GM12875 (cell line): ENCODE measurements at regions not wholly inside any gene's neighbourhood (a gene's known extent, or its start where the extent isn't known, plus 50 kb on each side); places are given as distances from the start of the nearest gene placed in this dataset.

Experiments
- H3K4me3 ChIP-seq: one replicate; pipeline ENCODE4 v1.5.1; 2011; ENCODE audit warnings: low read depth, low read length, control low read depth
- TF ChIP-seq, protein P1 (sequence below): IDR thresholded peaks from 2 replicates; pipeline ENCODE4 v1.5.1; 2011; ENCODE audit warnings: low read depth, mild to moderate bottlenecking, control low read depth, inconsistent platforms, low read length, moderate library complexity, borderline replicate concordance; ENCODE audit not compliant: insufficient read depth

DNA sequence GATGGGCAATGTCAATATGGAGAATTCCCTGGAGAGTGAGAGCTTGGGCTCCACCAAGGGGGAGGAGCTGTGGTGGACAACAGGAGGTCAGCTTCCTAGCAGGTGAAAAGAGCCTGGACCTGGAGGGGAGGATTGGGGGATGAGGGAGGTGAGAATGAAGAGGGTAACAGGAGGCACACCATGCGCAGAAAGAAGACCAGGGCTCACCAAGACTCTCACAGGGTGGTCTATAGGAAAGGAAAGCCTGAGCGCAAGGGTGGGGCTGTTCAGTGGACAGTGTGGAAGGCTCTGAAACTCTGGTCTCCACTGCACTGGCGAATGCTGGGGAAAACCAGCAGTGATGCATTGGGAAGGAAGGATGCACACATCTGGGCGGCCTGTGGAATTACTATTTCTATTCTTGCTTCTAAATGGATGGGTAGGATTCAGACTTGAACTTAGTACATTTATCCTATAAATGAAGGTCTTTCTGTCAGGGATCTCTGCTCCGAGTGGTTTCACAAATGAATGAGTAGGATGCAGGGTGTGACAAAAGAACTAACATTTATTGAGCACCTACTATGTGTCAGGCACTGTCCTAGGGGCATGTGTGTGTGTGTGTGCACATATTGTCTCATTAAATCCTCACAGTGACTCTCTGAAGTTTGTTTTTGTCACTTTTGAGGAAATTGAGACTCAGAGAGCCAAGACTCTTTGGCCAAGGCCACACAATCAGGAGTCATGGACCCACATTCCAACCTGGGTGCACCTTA lies 152.7 kb downstream of the CD83 start:
- no peak overlapping the region for H3K4me3 ChIP-seq
- TF ChIP-seq, protein P1, sequence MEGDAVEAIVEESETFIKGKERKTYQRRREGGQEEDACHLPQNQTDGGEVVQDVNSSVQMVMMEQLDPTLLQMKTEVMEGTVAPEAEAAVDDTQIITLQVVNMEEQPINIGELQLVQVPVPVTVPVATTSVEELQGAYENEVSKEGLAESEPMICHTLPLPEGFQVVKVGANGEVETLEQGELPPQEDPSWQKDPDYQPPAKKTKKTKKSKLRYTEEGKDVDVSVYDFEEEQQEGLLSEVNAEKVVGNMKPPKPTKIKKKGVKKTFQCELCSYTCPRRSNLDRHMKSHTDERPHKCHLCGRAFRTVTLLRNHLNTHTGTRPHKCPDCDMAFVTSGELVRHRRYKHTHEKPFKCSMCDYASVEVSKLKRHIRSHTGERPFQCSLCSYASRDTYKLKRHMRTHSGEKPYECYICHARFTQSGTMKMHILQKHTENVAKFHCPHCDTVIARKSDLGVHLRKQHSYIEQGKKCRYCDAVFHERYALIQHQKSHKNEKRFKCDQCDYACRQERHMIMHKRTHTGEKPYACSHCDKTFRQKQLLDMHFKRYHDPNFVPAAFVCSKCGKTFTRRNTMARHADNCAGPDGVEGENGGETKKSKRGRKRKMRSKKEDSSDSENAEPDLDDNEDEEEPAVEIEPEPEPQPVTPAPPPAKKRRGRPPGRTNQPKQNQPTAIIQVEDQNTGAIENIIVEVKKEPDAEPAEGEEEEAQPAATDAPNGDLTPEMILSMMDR = no peak

DNA sequence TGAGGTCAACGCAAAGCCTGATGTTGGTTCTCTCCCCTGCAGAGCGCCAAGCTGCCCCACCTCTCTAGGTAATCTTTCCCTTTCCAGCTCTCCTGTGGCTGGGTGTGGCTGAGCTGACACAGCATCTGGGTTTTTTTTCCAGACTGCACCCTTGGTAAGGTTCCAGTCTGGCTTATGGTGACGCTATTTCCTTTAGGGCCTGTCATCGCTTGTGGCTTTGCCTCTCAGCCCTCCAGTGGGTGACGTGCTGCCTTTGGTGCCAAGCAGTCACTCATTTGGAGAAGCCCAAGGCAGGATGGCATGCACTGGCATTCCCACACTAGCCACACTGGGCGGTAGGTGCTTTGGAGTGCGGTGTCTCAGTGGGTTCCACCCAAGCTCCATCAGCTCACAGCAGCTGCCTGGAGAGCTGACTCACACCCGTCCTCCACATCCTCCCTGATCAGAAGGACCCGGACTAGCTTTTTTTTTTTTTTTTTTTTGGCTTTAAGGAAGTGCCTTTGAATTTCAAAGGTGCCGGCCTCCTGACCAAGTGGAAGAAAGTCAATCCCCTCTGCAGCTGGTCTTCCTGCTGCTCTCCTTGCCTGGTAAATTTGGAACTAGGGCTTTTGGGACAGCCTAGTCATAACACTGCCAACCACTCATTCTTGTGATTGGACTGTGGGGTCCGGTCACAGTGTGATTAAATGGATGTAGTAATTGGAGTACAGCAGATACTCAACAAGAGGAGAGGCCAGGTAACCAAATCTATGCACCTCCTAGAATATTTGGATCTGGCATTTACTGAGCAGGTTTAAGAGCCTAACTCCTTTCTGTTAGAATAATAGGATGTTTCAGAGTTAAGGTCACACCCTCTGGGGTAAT lies 153.6 kb downstream of the CD83 start:
- TF ChIP-seq, protein P1 = no peak
- no peak overlapping the region for H3K4me3 ChIP-seq

GRCh38 chr6:14271789-14272736 lies 154.5 kb downstream of the CD83 start:
- H3K4me3 ChIP-seq = no peak overlapping the region
- TF ChIP-seq, protein P1 = no peak

- TF ChIP-seq, protein P1 = no peak
- no peak overlapping the region for H3K4me3 ChIP-seq
Measured at GRCh38 chr6:14272737-14273085, 155.1 kb downstream of the CD83 start.

DNA sequence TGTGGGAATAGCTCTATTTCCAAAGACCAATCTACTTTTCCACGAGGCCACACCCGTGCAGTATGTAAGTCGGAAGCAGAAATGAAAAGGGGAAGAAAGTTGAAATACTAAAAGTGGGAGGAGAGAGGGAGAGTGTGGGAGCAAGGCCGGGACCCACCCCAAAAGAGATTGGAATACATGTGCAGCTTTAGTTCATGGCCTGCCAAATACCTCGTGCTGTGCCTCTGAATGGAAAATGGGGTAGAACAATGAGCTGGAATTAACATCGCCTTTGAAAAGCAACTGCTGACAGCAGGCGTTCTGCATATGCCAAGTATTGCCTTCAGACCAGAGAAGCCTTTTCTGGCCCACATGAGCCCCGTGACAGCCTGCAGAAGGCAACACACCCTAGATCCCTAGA lies 155.6 kb downstream of the CD83 start:
- no peak overlapping the region for H3K4me3 ChIP-seq
- TF ChIP-seq, protein P1 = no peak

DNA sequence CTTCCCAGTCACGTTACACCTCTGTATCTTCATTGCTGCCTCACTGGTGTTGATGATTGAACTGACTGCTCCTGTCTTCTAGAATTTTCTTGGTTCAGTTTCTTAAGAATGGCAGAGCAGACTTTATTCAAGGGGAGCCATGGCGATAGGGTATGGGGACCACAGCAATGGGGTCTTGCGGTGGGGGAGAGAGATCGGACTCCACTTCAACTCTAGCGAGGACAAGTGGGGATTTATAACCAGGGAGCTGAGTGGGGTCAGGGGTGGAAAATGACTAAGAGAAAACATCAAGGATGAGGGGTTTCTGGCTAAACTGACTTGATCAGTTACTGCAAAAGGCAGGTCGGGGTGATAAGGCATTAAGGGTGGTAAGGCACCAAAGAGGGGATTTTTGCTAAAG lies 156.4 kb downstream of the CD83 start:
- H3K4me3 ChIP-seq = no peak overlapping the region
- TF ChIP-seq, protein P1 = no peak
